PFSK-1 (cell line): ENCODE measurements at regions not wholly inside any gene's neighbourhood (a gene's known extent, or its start where the extent isn't known, plus 50 kb on each side); places are given as distances from the start of the nearest gene placed in this dataset.

Experiments used
- POLR2AphosphoS5 ChIP-seq: IDR thresholded peaks from 2 replicates; pipeline ENCODE4 v1.6.1; 2012; ENCODE audit warnings: low read depth, mild to moderate bottlenecking, control low read depth, low read length, moderate library complexity
- REST ChIP-seq, 2 experiments: IDR thresholded peaks; 2 replicates each; pipeline versions ENCODE4 v1.6.1 to v1.8.0; 2011 to 2012; ENCODE audit warnings: low read depth in 2 of 2, low read length in 2 of 2, control low read depth in 1 of 2, inconsistent platforms in 1 of 2, mild to moderate bottlenecking in 1 of 2, moderate library complexity in 1 of 2; ENCODE audit not compliant: insufficient read depth in 1 of 2
- SIN3A ChIP-seq: IDR thresholded peaks from 2 replicates; pipeline ENCODE4 v1.6.1; 2012; ENCODE audit warnings: mild to moderate bottlenecking, low read length, moderate library complexity, borderline replicate concordance; ENCODE audit not compliant: insufficient read depth

- TF ChIP-seq REST (IDR thresholded peaks at IDR 0.05; ENCODE audit: insufficient read depth in 1 of 2, low read depth in 2 of 2, low read length in 2 of 2) (no peak), SIN3A (no peak), POLR2AphosphoS5 (no peak)
These were observed 93.2 kb upstream of the AP1S2 start for GRCh38 chrX:15947648-15948317.
